Left colon (tissue), 2 donors: ENCODE measurements at regions not wholly inside any gene's neighbourhood (a gene's known extent, or its start where the extent isn't known, plus 50 kb on each side); places are given as distances from the start of the nearest gene placed in this dataset.

Source experiments
- ATAC-seq: fragments of 200-7000 bp; cut with Tn5 transposase; one replicate; pipeline ENCODE4 v1.9.1; 2020; ENCODE audit warnings: mild to moderate bottlenecking, moderate library complexity
- DNase-seq, 2 donors: peaks; one replicate each; pipeline ENCODE4 v3.0.0-alpha.2; 2020
- intact Hi-C, 2 donors: fragments of 100-400 bp; cut with DNase I in 1 of 2; cut with micrococcal nuclease in 1 of 2; formaldehyde crosslinking; loops; one replicate each; pipeline versions ENCODE4 v1.11.2 to v1.14.0; 2022; cut with DNase I, micrococcal nuclease
- donor health status: DM: no; HTN: no; CAD: no.
- donor health status: DM: yes; HTN: yes; CAD: no.

GRCh38 chr6:56866917-56867522 is 87.9 kb upstream of the BEND6 start:
- DNase-seq, result no peak
- intact Hi-C loops, result no loop called here
- ATAC-seq, result no peak

GRCh38 chr6:56865081-56865875 is 89.6 kb upstream of the BEND6 start:
- ATAC-seq (peak; percentile 37), DNase-seq (no peak)
- intact Hi-C loops, result no loop called here

- ATAC-seq, result peak; percentile 85
- intact Hi-C loops, result no loop called here
- no peak for DNase-seq
These were observed 90.7 kb upstream of the BEND6 start for GRCh38 chr6:56864171-56864616.

GRCh38 chr6:56863366-56863765 is 91.5 kb upstream of the BEND6 start:
- no peak for DNase-seq
- ATAC-seq, result peak; percentile 60
- intact Hi-C loops, result no loop called here

- DNase-seq (no peak), ATAC-seq (no peak)
- intact Hi-C loops, result no loop called here
These were observed 92.3 kb upstream of the BEND6 start for GRCh38 chr6:56862415-56863175.

- peak; percentile 51 for ATAC-seq
- DNase-seq, result peak in 1 of 2 donors; percentile 45
- intact Hi-C loops, result no loop called here
These were observed 94.4 kb upstream of the BEND6 start for GRCh38 chr6:56860475-56860874.

GRCh38 chr6:56856036-56856580 is 98.8 kb upstream of the BEND6 start:
- intact Hi-C loops, result loop anchor here in 1 of 2 donors (10.0 kb wide), 1 partner anchor 151 kb away; no protein-coding TSS in a partner anchor
- ATAC-seq, result no peak

GRCh38 chr6:56854086-56854485 is 100.8 kb upstream of the BEND6 start:
- no peak for DNase-seq
- intact Hi-C loops, result loop anchor here in 1 of 2 donors (5.0 to 10.0 kb wide), 2 partner anchors 149 to 217 kb away; no protein-coding TSS in a partner anchor
- ATAC-seq, result no peak

More at GRCh38 chr6:56856036-56856580, 98.8 kb upstream of the BEND6 start:
- no peak for DNase-seq

GRCh38 chr6:56853541-56853940 is 101.4 kb upstream of the BEND6 start:
- intact Hi-C loops, result loop anchor here in 1 of 2 donors (5.0 to 10.0 kb wide), 2 partner anchors 149 to 216 kb away; no protein-coding TSS in a partner anchor
- no peak for DNase-seq
- ATAC-seq, result no peak

GRCh38 chr6:56852260-56853010 is 102.5 kb upstream of the BEND6 start:
- no peak for DNase-seq
- intact Hi-C loops, result loop anchor here in 1 of 2 donors (5.0 to 10.0 kb wide), 2 partner anchors 148 to 215 kb away; no protein-coding TSS in a partner anchor
- ATAC-seq, result no peak

GRCh38 chr6:56851541-56852259 is 103.2 kb upstream of the BEND6 start:
- DNase-seq, result no peak
- intact Hi-C loops, result loop anchor here in 1 of 2 donors (5.0 to 10.0 kb wide), 2 partner anchors 147 to 214 kb away; no protein-coding TSS in a partner anchor
- peak; percentile 66 for ATAC-seq

GRCh38 chr6:56851074-56851473 is 103.8 kb upstream of the BEND6 start:
- intact Hi-C loops, result loop anchor here in 1 of 2 donors (5.0 to 10.0 kb wide), 2 partner anchors 146 to 214 kb away; no protein-coding TSS in a partner anchor
- DNase-seq (no peak), ATAC-seq (no peak)

- DNase-seq, result no peak
- ATAC-seq, result no peak
- intact Hi-C loops, result loop anchor here in 1 of 2 donors (5.0 to 10.0 kb wide), 2 partner anchors 146 to 213 kb away; no protein-coding TSS in a partner anchor
These were observed 104.3 kb upstream of the BEND6 start for GRCh38 chr6:56850626-56851025.

- ATAC-seq (no peak), DNase-seq (no peak)
- intact Hi-C loops, result loop anchor here in 1 of 2 donors (5.0 to 10.0 kb wide), 2 partner anchors 145 to 213 kb away; no protein-coding TSS in a partner anchor
These were observed 105.0 kb upstream of the BEND6 start for GRCh38 chr6:56849896-56850295.

- ATAC-seq (no peak), DNase-seq (no peak)
- intact Hi-C loops, result no loop called here
These were observed 106.8 kb upstream of the BEND6 start for GRCh38 chr6:56848105-56848504.

GRCh38 chr6:56845032-56845431 is 109.9 kb upstream of the BEND6 start:
- ATAC-seq (peak; percentile 67), DNase-seq (no peak)
- intact Hi-C loops, result no loop called here
